HL-60 (cell line): ENCODE measurements at regions not wholly inside any gene's neighbourhood (a gene's known extent, or its start where the extent isn't known, plus 50 kb on each side); places are given as distances from the start of the nearest gene placed in this dataset.

Experiments used
- GABPA ChIP-seq: IDR thresholded peaks from 2 replicates; pipeline ENCODE4 v1.6.1; 2012; ENCODE audit warnings: low read depth
- POLR2AphosphoS5 ChIP-seq: IDR thresholded peaks from 2 replicates; pipeline ENCODE4 v1.6.1; 2012; ENCODE audit warnings: low read depth
- TF ChIP-seq, protein P1 (sequence below): IDR thresholded peaks from one replicate; pipeline ENCODE4 v1.5.1; 2011; ENCODE audit warnings: low read length, control low read depth, inconsistent platforms; ENCODE audit not compliant: insufficient read depth

GRCh38 chr5:126027149-126027548, 396.1 kb upstream of the GRAMD2B start:
- TF ChIP-seq, protein P1, sequence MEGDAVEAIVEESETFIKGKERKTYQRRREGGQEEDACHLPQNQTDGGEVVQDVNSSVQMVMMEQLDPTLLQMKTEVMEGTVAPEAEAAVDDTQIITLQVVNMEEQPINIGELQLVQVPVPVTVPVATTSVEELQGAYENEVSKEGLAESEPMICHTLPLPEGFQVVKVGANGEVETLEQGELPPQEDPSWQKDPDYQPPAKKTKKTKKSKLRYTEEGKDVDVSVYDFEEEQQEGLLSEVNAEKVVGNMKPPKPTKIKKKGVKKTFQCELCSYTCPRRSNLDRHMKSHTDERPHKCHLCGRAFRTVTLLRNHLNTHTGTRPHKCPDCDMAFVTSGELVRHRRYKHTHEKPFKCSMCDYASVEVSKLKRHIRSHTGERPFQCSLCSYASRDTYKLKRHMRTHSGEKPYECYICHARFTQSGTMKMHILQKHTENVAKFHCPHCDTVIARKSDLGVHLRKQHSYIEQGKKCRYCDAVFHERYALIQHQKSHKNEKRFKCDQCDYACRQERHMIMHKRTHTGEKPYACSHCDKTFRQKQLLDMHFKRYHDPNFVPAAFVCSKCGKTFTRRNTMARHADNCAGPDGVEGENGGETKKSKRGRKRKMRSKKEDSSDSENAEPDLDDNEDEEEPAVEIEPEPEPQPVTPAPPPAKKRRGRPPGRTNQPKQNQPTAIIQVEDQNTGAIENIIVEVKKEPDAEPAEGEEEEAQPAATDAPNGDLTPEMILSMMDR: no peak
- no peak for TF ChIP-seq POLR2AphosphoS5
- no peak for TF ChIP-seq GABPA
